ENCODE measurements at regions not wholly inside any gene's neighbourhood (a gene's known extent, or its start where the extent isn't known, plus 50 kb on each side); places are given as distances from the start of the nearest gene placed in this dataset.

DNA sequence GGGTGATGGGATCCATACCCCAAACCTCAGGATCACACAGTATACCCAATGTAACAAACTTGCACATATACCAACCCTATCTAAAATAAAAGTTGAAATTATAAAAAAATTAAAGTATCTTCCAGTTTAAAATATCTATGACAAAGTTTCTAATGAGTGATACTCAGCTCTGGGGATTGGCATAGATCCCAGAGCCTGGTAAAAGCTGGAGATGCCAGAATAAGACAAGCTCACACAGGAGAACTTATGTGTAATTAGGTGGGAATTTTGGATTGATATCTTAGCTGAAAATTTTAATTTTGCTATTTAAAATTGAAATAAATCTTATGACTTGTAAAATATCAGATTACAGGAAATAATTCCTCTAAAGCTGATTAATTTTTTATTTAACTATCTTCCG is 686.5 kb downstream of the GABRG1 start:
- TF ChIP-seq, protein P1, sequence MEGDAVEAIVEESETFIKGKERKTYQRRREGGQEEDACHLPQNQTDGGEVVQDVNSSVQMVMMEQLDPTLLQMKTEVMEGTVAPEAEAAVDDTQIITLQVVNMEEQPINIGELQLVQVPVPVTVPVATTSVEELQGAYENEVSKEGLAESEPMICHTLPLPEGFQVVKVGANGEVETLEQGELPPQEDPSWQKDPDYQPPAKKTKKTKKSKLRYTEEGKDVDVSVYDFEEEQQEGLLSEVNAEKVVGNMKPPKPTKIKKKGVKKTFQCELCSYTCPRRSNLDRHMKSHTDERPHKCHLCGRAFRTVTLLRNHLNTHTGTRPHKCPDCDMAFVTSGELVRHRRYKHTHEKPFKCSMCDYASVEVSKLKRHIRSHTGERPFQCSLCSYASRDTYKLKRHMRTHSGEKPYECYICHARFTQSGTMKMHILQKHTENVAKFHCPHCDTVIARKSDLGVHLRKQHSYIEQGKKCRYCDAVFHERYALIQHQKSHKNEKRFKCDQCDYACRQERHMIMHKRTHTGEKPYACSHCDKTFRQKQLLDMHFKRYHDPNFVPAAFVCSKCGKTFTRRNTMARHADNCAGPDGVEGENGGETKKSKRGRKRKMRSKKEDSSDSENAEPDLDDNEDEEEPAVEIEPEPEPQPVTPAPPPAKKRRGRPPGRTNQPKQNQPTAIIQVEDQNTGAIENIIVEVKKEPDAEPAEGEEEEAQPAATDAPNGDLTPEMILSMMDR (IDR thresholded peaks at IDR 0.05), result no peak
- TF ChIP-seq POLR2A (IDR thresholded peaks at IDR 0.05), result no peak

Data from stomach (tissue), 4 donors.